SK-N-SH (cell line): ENCODE measurements at regions not wholly inside any gene's neighbourhood (a gene's known extent, or its start where the extent isn't known, plus 50 kb on each side); places are given as distances from the start of the nearest gene placed in this dataset.

ENCODE experiments used
- CTCF ChIP-seq: fragments of 200-600 bp; sonication (generic); IDR thresholded peaks from 2 replicates; pipeline ENCODE4 v1.6.1; 2017; ENCODE audit warnings: antibody characterized with exemption, mild to moderate bottlenecking, moderate library complexity
- GABPA ChIP-seq: IDR thresholded peaks from 2 replicates; pipeline ENCODE4 v1.4.0; 2012; ENCODE audit warnings: low read depth, mild to moderate bottlenecking
- MEF2A ChIP-seq: IDR thresholded peaks from 2 replicates; pipeline ENCODE4 v1.4.0; 2012; ENCODE audit warnings: low read depth, borderline replicate concordance
- TEAD4 ChIP-seq: IDR thresholded peaks from 2 replicates; pipeline ENCODE4 v1.4.0; 2012; ENCODE audit warnings: mild to moderate bottlenecking, borderline replicate concordance; ENCODE audit not compliant: insufficient read depth

GRCh38 chr2:235149240-235149659 is 197.4 kb downstream of the SH3BP4 start:
- no peak for TF ChIP-seq CTCF
- TF ChIP-seq TEAD4 = no peak
- no peak for TF ChIP-seq MEF2A
- no peak for TF ChIP-seq GABPA
